Stimulated activated CD4-positive, alpha-beta T cell treated with anti-CD3 and anti-CD28 coated beads, Interleukin-4, amount 100 ng/mL, for 48 hours (primary cell): ENCODE measurements at regions not wholly inside any gene's neighbourhood (a gene's known extent, or its start where the extent isn't known, plus 50 kb on each side); places are given as distances from the start of the nearest gene placed in this dataset.
"Not testable (repeated sequence)": the region's sequence is repeated elsewhere in the genome, so short reads cannot be mapped to it uniquely, and the experiment has no call there.

ENCODE experiments used
- DNase-seq, 2 donors: peaks; one replicate each; pipeline ENCODE4 v3.0.0-alpha.2; 2020; ENCODE audit warnings: low read depth in 2 of 2

DNA sequence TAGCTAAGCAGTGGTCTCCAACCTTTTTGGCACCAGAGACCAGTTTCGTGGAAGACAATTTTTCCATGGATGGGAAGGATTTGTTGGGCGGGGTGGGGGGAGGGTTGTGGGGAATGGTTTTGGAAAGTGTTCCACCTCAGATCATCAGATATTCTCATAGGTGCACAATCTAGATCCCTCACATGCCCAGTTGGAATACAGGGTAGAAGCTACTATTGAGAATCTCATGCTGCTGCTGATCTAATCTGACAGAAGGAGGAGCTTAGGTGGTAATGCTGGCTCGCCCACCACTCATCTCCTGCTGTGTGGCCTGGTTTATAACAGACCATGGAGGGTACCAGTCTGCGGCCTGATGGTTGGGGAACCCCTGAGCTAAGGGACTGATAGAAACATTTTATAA lies 662.7 kb upstream of the RGMB start:
- DNase-seq = no peak

DNA sequence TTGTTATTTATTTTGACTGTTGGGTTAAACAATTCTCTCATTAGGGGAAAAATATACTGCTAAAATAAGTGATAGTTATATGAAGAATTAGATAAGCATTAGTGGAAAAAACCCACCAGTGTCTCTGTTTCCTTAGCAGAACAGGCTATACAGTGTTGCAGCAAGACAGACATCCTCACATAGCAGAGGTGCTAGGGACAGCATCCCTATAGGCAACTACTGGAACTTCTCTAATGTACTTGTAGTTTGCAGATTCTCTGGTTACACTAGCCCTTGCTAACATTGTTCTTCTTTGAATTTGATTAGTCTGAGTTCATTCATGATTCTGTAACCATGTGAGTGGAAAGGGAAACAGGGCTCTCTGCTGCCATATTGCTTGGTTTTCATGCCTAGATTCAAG lies 661.8 kb upstream of the RGMB start:
- DNase-seq = no peak

DNA sequence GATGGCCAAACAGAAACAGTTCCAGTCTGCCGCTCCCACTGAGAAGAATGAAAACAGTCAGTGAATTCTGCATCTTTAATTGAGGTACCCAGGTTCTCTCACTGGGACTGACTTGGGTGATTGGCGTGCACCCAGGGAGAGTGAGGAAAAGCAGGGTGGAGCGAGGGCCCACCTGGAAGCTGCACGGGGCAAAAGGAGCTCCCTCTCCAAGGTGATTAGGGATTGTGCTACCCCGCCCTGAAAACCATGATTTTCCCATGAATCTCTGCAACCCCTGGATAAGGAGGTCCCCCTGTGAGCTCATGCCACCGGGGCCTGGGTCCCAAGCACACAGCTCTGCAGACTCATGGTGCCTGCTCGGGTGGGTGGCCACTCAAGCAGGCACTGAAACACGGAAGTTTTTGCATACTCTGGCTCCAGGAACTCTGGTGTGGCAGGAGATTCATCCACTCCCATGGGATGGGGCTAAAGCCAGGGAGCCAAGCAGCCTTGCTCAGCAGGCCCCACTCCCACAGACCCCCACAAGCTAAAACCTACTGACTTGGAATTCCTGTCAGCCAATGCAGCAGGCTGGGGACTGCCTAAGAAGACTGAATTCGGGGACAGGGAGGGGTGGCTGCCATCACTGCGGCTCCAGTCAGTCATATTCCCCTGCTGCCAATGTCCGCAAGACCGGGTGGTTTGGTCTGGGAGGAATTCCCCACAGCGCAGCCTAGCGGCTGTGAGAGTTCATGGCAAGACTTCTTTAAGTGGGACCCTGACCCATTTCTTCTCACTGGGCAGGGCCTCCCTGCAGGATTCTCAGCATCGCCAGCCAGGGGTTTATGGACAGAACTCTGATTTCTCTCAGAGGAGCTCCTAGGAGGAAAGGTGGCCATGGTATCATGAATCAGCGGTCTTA lies 652.2 kb upstream of the RGMB start:
- DNase-seq = no peak

DNA sequence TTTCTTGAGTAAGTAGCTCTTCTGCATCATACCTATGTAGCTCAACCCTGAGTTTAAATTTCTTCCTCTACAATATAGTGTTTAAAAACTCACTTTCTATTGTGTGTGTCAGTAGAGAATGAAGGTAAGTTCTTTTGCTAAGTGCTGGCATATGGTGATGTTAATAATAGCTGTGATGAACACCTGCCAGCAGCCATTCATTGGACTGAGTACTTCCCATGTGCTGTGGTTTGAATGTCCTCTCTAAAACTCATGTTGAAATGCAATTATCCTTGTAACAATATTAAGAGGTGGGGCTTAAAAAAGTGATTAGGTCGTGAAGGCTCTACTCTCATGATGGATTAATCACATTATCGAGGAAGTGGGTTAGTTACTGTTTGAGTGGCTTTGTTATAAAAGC lies 645.2 kb upstream of the RGMB start:
- DNase-seq = no peak

DNA sequence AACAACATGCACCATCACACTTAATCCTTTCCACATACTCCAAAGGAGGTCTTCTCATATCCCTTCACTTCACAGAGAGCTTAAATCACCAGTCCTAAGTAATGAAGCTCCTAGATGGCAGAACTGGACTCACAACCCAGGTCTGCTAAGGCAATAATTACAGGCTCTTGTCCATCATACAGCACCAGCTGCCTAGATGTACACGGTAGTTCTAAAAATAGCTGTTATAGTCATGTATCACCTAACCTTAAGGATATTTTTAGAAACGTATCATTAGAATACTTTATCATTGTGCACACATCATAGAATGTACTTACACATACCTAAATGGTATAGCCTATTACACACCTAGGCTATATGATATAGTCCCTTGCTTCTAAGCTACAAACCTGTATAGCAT lies 644.6 kb upstream of the RGMB start:
- DNase-seq = no peak

DNA sequence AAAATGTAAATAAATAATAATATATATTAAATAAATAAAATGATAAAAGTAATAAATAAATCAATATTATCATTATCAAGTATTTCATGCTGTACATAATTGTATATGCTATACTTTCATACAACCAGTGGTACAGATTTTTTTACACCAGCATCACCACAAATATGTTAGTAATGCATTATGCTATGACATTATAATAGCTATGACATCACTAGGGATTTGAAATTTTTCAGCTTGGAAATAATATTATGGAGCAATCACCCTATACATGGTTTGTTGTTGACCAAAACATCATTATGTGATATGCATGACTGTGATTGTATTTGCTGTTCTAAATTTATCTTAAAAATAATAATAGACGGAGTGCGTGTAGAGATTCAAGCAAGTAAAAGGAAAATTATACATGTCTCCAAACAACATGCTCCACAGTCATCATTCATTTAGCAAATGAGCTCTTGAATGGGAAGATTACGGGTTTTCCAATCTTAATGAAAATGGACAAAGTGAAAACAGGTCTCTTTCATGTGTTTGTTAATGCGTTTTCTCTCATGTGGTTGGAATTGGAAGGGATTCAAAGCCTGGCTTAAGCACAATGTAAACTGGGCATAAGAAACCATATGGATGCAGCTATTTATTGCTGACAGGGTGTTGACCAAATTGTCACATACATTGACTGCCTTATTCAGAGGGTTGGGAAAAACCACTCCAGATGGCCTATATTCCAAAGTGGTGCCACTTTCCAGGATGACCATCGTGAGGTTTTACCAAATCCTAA lies 643.0 kb upstream of the RGMB start:
- no peak for DNase-seq

DNA sequence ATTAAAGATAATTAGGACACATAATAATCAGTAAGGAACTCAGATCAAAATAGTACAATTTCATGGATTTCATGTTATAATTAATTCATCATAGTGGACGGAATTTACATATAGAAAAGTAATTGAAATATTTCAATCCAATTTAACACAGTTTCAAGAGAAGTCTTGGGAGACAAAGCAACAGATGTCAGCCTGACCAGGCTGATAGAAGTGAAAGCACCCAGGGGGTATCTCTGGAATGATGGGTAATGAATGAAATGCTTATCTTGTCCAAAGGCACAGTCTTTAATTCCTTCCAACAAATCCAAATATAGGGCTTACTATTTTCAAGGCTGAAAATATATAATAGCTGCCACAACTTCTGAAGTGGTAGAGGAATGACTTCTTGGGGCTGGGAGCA lies 629.3 kb upstream of the RGMB start:
- no peak for DNase-seq

DNA sequence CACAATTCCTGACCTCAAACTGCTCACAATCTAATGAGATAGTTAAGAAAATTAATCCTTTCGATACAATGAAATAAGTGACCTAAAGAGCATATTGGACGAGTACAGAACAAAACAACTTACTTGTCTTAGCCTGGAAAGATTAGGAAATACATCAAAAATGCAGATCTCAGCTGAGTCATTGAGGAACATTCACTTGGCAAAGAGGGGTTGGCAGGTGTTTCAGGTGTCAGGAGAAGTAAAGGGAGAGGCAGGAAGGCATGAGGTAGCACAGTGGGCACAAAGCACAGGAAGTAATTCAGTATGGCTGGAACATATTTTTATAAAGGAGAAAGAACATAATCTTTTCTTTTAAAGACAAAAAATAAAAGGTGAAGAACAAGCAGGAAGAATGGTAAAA lies 628.8 kb upstream of the RGMB start:
- no peak for DNase-seq

DNA sequence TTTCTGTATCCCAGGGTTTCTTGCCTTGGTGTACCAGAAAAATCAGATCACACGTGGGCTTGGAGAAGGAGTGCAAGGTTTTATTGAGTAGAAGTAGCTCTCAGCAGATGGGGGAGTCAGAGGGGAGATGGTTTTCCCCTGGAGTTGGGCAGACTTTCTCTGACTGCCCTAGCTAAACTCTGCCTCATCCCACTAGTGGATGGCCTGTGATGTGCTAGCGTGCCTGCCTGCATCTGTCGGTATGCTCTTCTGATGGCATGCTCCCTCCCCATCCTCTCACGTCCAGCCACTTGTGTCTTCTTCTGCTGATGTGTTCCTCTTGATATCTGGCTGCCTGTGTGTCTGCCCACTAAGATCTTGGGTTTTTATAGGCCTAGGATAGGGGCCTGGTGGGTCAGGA lies 616.1 kb upstream of the RGMB start:
- no peak for DNase-seq

DNA sequence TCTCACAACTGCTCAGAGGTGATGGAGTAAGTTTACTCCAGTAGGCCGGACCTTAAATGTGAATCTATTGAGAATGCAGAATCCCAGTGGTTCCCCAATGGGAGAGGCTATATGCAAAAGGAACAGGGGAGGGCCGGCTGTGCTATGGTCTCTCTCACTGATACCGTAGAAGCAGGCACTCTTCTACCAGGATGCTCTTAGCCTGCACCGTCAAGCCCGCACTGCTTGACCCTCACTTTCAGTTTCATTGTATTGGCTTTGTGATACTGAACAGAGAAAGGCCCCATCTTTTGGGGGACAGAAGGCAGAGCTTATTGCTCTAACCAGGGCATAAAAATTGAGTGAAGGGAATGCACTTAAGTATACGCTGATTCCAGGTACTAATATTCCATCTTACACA lies 615.0 kb upstream of the RGMB start:
- no peak for DNase-seq

DNA sequence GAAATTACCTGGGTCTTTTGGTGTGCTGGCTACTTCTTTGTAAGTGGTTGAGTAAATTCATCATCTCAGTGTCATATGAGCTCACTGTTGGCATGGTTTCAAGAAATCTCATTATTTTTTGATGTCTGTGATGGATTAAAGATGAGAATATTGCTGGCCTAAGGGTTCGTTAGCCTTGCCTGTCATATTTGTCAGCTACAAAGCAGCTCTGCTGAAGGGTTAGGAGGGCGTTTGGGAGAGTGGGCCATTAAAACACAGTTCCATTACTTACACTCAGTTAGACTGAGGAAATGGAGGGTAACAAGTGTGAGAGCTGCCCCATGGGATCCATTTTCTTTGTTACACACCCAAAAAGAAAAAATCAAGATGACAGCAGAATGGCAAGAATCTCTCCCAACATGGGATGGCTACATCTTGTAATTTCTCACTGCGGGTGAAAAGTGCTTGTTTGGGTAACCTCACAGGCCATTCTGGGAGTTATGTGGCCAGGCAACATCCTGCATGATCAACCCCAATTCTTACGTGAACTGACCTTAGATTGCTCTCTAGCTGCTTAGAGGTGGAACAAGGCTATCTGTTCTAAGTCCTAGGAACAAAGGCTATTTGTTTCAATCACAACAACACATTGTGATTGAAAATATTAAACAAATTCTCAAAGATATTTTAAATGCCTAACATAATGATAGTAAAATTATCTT lies 609.5 kb upstream of the RGMB start:
- no peak for DNase-seq

DNA sequence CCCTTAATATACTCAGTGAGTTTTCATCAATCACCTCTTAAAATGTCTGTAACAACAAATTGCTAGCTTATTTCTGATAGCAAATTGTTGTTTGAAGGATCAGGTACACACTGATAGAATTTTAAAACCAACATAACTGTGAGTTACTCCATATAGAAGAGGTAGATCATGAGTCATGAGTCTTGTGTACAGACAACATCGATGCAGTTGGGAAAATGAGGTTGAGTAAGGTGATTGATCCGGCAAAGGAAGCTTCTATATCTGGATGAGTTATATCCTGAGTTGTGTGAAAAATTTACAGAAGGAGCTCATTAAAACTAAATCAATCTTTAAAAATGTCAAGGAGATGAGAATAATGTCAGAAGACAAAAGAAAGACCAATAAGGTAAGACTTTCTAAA lies 604.6 kb upstream of the RGMB start:
- no peak for DNase-seq

DNA sequence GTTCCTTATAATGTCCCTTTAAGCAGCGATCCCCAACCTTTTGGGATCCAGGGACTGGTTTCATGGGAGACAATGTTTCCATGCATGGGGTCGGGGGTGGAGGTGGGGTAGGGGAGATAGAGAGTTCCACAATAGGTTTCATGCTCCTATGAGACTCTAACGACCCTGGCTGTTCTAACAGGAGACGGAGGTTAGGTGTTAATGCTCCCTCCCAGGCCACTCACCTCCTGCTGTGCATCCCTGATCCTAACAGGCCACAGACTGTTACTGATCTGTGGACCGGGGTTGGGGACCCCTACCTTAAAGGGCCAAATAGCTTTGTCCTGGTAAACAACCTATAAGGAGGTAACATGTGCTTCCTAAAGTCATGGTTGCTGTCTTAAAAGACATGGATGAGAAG lies 602.5 kb upstream of the RGMB start:
- no peak for DNase-seq

DNA sequence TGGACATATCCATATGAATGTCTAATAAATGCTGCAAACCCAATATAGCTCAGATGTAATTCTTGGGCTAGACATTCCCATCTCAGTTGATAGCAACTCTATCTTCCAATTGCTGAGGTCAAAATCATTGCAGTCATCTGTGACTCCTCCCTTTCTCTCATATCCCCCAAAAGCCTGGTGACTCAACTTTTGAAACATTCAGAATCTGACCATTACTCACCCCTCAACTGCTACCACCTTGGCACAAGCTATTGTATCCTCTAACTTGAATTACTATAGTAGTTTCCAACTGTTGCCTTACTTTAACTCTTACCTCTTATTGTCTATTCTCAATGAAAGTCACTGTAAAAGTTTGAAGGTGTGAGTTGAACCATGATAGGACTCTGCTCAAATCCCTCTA lies 600.1 kb upstream of the RGMB start:
- no peak for DNase-seq

DNA sequence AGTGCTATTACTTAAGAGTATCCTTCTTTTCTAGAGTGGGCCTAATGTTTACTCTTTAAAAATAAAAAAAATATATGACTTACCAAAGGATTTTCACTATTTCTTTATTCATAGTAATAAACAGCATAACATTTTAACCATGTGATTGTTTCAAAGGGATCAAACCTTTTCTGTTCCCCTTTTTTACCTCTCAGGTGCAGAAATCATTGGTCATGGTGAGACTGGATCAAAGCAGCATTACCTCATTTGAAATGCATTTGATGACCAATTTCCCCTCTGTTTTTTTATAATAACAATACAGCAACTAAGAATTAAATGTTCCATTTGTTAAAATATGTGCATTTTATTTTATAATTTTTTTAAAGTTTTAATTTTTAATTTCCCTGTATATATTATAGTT lies 598.0 kb upstream of the RGMB start:
- DNase-seq = no peak

DNA sequence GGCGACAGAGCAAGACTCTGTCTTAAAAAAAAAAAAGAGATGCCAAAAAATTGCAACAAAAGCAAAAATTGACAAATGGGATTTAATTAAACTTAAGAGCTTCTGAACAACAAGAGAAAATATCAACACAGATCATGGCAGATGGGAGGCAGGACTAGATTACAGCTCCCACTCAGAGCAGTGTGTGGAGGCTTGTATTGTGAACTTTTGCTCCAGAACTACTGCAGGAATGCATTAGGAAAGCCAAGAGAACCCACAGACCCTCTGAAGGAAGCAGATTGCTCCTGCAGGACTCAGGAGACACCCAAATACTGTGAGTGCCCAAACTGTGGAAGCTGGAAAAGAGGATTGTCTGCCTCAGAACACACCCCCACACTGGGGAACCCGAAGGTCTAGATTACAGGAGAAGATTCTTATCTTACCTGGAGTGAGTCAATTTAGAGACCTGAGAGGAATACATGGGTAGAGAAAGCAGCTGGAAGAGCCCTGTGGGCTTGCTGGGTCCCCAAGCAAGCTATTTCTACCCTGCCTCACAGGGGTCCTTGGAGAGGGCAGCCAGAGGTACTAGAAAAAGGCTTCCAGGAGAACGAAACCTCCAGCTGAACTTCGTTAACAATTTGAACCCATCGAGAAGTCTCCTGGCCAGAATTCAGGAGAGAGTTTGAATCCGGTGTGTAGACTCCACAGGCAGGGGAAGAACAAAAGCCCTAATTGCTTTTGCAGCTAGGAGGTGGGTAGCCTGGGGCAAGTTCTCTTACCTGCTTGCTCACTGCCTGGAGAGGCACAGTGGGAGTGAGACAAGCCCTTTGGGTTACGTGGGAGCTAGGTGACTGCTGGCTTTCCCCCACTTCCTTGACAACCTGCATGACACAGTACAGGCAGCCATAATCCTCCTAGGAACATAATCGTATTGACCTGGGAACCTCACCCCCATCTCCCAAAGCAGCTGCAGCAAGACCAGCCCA lies 593.4 kb upstream of the RGMB start:
- no peak for DNase-seq

DNA sequence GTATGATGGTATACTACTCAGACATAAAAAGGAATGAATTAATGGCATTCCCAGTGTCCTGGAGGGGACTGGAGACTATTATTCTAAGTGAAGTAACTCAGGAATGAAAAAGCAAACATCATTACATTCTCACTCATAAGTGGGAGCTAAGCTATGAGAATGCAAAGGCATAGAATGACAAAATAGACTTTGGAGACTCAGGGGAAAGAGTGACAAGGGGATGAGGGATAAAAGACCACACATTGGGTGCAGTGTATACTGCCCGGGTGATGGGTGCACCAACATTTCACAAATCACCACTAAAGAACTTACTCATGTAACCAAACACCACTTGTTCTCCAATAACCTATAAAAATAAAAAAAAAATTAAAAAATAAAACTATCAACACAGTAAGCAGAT lies 587.3 kb upstream of the RGMB start:
- no peak for DNase-seq

DNA sequence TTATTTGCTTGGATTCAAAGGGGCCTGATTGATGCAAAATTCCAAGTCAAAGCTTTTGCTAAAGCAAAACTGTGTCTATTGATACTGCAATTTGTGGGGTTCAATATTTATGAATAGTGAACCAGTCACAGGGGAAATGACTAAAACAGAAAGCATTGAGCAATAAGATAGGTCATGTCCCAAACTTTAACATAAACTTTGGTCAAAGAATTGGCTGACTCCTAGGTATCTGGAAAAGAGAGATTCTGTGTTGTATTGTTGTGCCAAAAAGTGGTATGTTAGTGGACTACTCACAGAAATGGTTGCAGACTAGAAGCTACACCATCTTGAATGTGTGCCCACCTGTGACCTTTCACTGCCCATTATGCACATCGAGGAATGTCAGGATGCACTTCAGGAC lies 585.5 kb upstream of the RGMB start:
- no peak for DNase-seq

DNA sequence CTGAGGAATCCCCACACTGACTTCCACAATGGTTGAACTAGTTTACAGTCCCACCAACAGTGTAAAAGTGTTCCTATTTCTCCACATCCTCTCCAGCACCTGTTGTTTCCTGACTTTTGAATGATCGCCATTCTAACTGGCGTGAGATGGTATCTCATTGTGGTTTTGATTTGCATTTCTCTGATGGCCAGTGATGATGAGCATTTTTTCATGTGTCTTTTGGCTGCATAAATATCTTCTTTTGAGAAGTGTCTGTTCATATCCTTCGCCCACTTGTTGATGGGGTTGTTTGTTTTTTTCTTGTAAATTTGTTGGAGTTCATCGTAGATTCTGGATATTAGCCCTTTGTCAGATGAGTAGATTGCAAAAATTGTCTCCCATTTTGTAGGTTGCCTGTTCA lies 583.1 kb upstream of the RGMB start:
- DNase-seq = not testable (repeated sequence)

DNA sequence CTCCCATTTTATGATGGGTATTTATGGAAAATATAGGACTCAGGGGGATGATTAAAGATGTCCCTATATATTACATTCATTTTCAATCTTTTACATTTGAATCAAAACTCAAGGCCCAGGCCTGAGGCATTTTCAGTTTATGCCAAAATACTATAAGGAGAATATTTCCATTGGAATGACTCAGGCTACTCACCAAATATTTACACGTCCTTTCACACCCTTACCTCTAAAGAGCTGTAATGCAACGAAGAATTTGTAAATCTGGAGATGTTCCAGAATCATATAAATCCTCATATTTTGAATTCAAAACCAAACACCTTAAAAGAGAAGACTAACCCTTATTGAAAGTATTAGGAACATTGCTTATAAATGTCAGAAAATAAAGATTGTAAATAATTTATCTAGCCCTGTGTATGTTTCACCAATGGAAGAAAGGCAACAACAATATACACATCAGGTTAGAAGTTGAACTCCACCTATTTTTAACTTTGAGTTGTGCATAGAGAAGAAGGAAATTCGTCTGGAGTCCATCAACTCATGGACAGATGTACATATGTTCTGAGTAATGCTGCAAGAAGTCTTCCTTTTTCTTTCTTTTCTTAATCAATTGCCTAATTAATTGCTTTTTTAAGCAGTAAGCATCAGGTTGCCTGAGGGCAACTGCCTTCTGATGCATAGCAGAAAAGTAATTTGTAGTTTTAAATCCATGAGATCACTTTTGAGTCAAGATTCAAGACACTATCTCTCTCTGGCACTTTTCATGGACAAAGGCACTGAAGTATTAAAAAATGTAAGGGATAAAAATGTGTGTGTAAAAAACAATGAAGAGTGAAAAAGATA lies 579.3 kb upstream of the RGMB start:
- no peak for DNase-seq
